ENCODE measurements at regions not wholly inside any gene's neighbourhood (a gene's known extent, or its start where the extent isn't known, plus 50 kb on each side); places are given as distances from the start of the nearest gene placed in this dataset.

- Histone ChIP-seq H3K9me3 (no peaks in the 10 kb centered on the region), H3K36me3 (ENCODE audit: insufficient read depth in 1 of 2, low read depth in 1 of 2) (no peaks in the 10 kb centered on the region), H3K27me3 (ENCODE audit: insufficient read depth in 3 of 3, low read length in 2 of 3) (no peaks in the 10 kb centered on the region), H3K4me1 (no peaks in the 10 kb centered on the region), H3K27ac (no peak overlapping the region), H3K4me3 (no peak overlapping the region)
- no peak for DNase-seq
- intact Hi-C loops (cut with DNase I) = no loop called here
- no peak for ATAC-seq
- no peak for TF ChIP-seq CTCF (IDR thresholded peaks at IDR 0.05)
- 36 to 49% (median 44%) methylated on average over 7 of the region's 7 CpGs for WGBS, 3 donors
Measured at GRCh38 chr2:228956701-228957474, 314.2 kb downstream of the PID1 start.

- no peak overlapping the region for H3K4me3 ChIP-seq
- no peaks in the 10 kb centered on the region for H3K4me1 ChIP-seq
- H3K36me3 ChIP-seq (ENCODE audit: insufficient read depth in 1 of 2, low read depth in 1 of 2) = no peaks in the 10 kb centered on the region
- no peak for ATAC-seq
- no peak overlapping the region for H3K27ac ChIP-seq
- DNase-seq = no peak
- H3K9me3 ChIP-seq = no peaks in the 10 kb centered on the region
- TF ChIP-seq CTCF (IDR thresholded peaks at IDR 0.05) = no peak
- intact Hi-C loops (cut with DNase I) = no loop called here
- H3K27me3 ChIP-seq (ENCODE audit: insufficient read depth in 3 of 3, low read length in 2 of 3) = no peaks in the 10 kb centered on the region
Measured at GRCh38 chr2:228949831-228950230, 321.3 kb downstream of the PID1 start.

- no peak for DNase-seq
- no peak overlapping the region for H3K27ac ChIP-seq
- TF ChIP-seq CTCF (IDR thresholded peaks at IDR 0.05) = no peak
- H3K36me3 ChIP-seq (ENCODE audit: insufficient read depth in 1 of 2, low read depth in 1 of 2) = no peaks in the 10 kb centered on the region
- WGBS, 3 donors = 25 to 52% (median 42%) methylated on average over 1 of the region's 1 CpG
- no peaks in the 10 kb centered on the region for H3K9me3 ChIP-seq
- no peaks in the 10 kb centered on the region for H3K27me3 ChIP-seq (ENCODE audit: insufficient read depth in 3 of 3, low read length in 2 of 3)
- ATAC-seq = no peak
- intact Hi-C loops (cut with DNase I) = no loop called here
- H3K4me1 ChIP-seq = no peaks in the 10 kb centered on the region
- H3K4me3 ChIP-seq = no peak overlapping the region
Measured at GRCh38 chr2:228945710-228946109, 325.4 kb downstream of the PID1 start.

GRCh38 chr2:228942856-228943255, 328.2 kb downstream of the PID1 start:
- 80 to 87% (median 85%) methylated on average over 2 of the region's 2 CpGs for WGBS, 3 donors
- no peaks in the 10 kb centered on the region for H3K27me3 ChIP-seq (ENCODE audit: insufficient read depth in 3 of 3, low read length in 2 of 3)
- TF ChIP-seq CTCF (IDR thresholded peaks at IDR 0.05) = no peak
- H3K36me3 ChIP-seq (ENCODE audit: insufficient read depth in 1 of 2, low read depth in 1 of 2) = no peaks in the 10 kb centered on the region
- no peak overlapping the region for H3K4me3 ChIP-seq
- ATAC-seq (no peak), DNase-seq (no peak)
- H3K4me1 ChIP-seq = no peaks in the 10 kb centered on the region
- intact Hi-C loops (cut with DNase I) = no loop called here
- H3K27ac ChIP-seq = no peak overlapping the region
- H3K9me3 ChIP-seq = no peaks in the 10 kb centered on the region

- H3K4me1 ChIP-seq = no peaks in the 10 kb centered on the region
- WGBS, 3 donors = 75 to 76% (median 76%) methylated on average over 2 of the region's 2 CpGs
- no peak for TF ChIP-seq CTCF (IDR thresholded peaks at IDR 0.05)
Measured at GRCh38 chr2:228938629-228939028, 332.5 kb downstream of the PID1 start.

More at GRCh38 chr2:228938629-228939028, 332.5 kb downstream of the PID1 start:
- no peak for DNase-seq
- no peak for ATAC-seq
- Histone ChIP-seq H3K4me3 (no peak overlapping the region), H3K27me3 (ENCODE audit: insufficient read depth in 3 of 3, low read length in 2 of 3) (no peaks in the 10 kb centered on the region), H3K9me3 (peaks cover 4% of the 10 kb centered on the region), H3K27ac (no peak overlapping the region), H3K36me3 (ENCODE audit: insufficient read depth in 1 of 2, low read depth in 1 of 2) (no peaks in the 10 kb centered on the region)
- intact Hi-C loops (cut with DNase I) = no loop called here

All from psoas muscle (tissue), 7 donors.